Uterus (tissue), 3 donors: ENCODE measurements at regions not wholly inside any gene's neighbourhood (a gene's known extent, or its start where the extent isn't known, plus 50 kb on each side); places are given as distances from the start of the nearest gene placed in this dataset.
"Not testable (repeated sequence)": the region's sequence is repeated elsewhere in the genome, so short reads cannot be mapped to it uniquely, and the experiment has no call there.

Experiments
- DNase-seq, 2 donors: peaks; one replicate each; pipeline ENCODE4 v3.0.0-alpha.2; 2019 to 2020
- H3K27ac ChIP-seq, 2 donors: fragments of 200-600 bp; sonication (generic); 1 replicate in 1 of 2; 2 replicates in 1 of 2; pipeline ENCODE4 v1.5.1; 2016 to 2018
- H3K27me3 ChIP-seq, 2 donors: fragments of 200-600 bp; sonication (generic); one replicate each; pipeline ENCODE4 v1.5.1; 2018 to 2019; ENCODE audit warnings: control low read depth in 1 of 2
- H3K36me3 ChIP-seq, 2 donors: fragments of 200-600 bp; sonication (generic); one replicate each; pipeline ENCODE4 v1.5.1; 2019; ENCODE audit warnings: control low read depth in 1 of 2
- H3K4me1 ChIP-seq, 2 donors: fragments of 200-600 bp; sonication (generic); one replicate each; pipeline ENCODE4 v1.5.1; 2018 to 2019; ENCODE audit warnings: control low read depth in 1 of 2
- H3K4me3 ChIP-seq, 2 donors: fragments of 200-600 bp; sonication (generic); 1 replicate in 1 of 2; 2 replicates in 1 of 2; pipeline ENCODE4 v1.5.1; 2018 to 2019; ENCODE audit warnings: mild to moderate bottlenecking in 1 of 2
- H3K9me3 ChIP-seq, 2 donors: fragments of 200-600 bp; sonication (generic); one replicate each; pipeline ENCODE4 v1.5.1; 2019; ENCODE audit warnings: control low read depth in 1 of 2
- intact Hi-C: fragments of 100-400 bp; cut with DNase I; formaldehyde crosslinking; loops from one replicate; pipeline ENCODE4 v1.15.1; 2023; ENCODE audit warnings: low total_unique reads
- donor health status: DM: yes; HTN: yes; CAD: no.

GRCh38 chr7:150134451-150134850 is 188.7 kb upstream of the LRRC61 start:
- DNase-seq, H3K27ac ChIP-seq, H3K27me3 ChIP-seq, H3K9me3 ChIP-seq, intact Hi-C loops, H3K4me3 ChIP-seq, H3K4me1 ChIP-seq, H3K36me3 ChIP-seq: not testable (repeated sequence)

- H3K27ac ChIP-seq, H3K27me3 ChIP-seq, H3K4me1 ChIP-seq, H3K9me3 ChIP-seq, H3K4me3 ChIP-seq, intact Hi-C loops, H3K36me3 ChIP-seq, DNase-seq: not testable (repeated sequence)
Measured at GRCh38 chr7:150135620-150136190, 187.4 kb upstream of the LRRC61 start.

GRCh38 chr7:150139840-150140239 is 183.3 kb upstream of the LRRC61 start:
- H3K36me3 ChIP-seq, DNase-seq, H3K4me3 ChIP-seq, H3K9me3 ChIP-seq, H3K4me1 ChIP-seq, H3K27me3 ChIP-seq, intact Hi-C loops, H3K27ac ChIP-seq: not testable (repeated sequence)

DNA sequence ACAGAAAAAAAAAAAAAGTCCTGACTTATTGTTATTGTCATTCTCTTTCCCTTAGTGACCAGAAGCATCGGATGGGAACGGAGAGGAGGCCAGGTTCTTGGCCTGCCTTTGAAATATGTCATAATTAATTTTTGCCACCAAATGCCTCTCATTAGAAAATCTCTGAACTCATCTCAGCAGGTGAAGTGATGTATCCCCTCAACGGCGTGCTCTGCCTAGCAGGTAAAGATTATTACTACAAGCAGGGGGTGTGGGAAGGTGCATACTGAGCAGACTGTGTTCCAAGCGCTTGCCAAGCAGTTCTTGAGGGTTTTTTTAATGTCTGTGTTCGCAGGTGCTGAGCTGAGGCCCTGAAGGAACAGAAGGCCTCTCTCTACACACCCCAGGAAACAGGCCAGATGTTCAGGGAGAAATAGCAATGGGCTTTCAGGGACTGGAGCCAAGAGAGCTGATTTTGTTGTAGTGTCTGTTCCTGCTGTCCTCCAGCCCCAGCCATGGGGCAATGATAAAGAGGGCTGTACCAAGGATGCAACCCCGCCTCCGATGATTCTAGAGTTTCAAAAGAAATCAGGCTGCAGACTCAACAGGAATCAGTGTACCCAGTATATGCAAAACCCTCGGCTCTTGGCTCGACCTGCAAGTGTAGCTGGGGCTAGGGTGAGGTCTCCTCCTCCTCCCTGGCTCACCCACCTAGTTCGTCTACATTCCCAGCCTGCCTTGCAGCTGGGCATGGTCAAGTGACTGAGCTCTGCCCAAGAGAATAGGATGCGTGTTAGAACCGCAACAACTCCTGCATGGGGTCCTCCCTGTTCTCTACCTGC is 181.4 kb upstream of the LRRC61 start:
- H3K27me3 ChIP-seq, H3K4me1 ChIP-seq, H3K4me3 ChIP-seq, DNase-seq, H3K27ac ChIP-seq, intact Hi-C loops, H3K9me3 ChIP-seq, H3K36me3 ChIP-seq: not testable (repeated sequence)

- H3K27me3 ChIP-seq, H3K4me1 ChIP-seq, intact Hi-C loops, DNase-seq, H3K36me3 ChIP-seq, H3K4me3 ChIP-seq, H3K9me3 ChIP-seq, H3K27ac ChIP-seq: not testable (repeated sequence)
Measured at GRCh38 chr7:150146124-150146523, 177.0 kb upstream of the LRRC61 start.

- DNase-seq, H3K36me3 ChIP-seq, H3K9me3 ChIP-seq, H3K4me1 ChIP-seq, H3K27ac ChIP-seq, H3K4me3 ChIP-seq, intact Hi-C loops, H3K27me3 ChIP-seq: not testable (repeated sequence)
Measured at GRCh38 chr7:150147524-150147923, 175.6 kb upstream of the LRRC61 start.

DNA sequence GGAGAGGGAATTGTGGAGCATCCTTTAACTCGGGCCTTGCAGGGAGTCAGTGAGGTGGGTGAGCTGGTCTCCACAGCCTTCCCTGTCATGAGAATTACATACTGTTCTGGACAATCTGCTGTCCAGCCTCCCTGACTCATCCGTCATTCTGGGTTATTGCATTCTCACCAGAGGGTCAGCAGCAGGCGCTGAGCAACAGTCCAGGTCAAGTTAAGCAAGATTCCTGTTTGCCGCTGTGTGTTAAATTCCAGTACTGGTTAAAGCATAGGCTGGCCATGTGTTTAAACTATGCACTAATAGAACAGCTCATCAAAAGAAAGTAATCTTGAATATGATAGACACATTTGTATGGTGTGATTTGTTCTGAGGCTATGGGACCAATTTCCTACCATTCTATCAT is 167.1 kb upstream of the LRRC61 start:
- H3K27ac ChIP-seq, H3K27me3 ChIP-seq, H3K4me3 ChIP-seq, H3K4me1 ChIP-seq, DNase-seq, H3K9me3 ChIP-seq, intact Hi-C loops, H3K36me3 ChIP-seq: not testable (repeated sequence)

DNA sequence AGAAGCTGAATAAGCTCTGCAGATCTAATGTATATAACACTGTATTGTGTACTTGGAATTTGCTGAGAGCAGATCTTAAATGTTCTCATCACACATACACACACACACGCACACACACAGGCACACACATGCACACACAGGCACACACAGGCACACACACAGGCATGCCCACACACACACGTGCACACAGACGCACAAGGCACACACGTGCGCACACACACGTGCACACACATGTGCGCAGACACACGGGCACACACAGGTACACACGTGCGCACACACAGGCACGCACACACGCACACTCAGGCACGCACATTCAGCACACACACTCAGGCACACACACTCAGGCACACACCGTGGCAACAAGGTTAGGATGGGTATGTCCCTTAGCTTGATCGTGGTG is 164.5 kb upstream of the LRRC61 start:
- H3K9me3 ChIP-seq, H3K27me3 ChIP-seq, H3K4me3 ChIP-seq, H3K36me3 ChIP-seq, intact Hi-C loops, H3K27ac ChIP-seq, H3K4me1 ChIP-seq, DNase-seq: not testable (repeated sequence)

DNA sequence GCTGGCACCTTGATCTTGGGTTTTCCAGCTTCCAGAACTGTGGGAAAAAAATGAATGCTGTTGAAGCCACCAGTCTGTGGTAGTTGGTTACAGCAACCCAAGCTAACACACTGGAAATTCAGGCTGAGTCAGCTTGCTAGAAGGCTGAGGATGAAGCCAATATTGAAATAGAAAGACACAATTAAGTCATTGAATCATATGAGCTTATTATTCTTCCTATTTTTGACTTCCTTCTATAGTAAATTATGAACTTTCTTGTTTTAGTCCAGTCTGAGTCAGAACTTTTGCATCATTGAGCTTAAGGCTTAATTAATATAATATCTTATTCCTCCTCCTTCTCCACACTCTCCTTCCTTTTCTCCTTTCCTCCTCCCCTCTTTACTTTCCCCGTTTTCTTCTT is 153.6 kb upstream of the LRRC61 start:
- intact Hi-C loops, H3K9me3 ChIP-seq, H3K4me3 ChIP-seq, H3K36me3 ChIP-seq, H3K4me1 ChIP-seq, DNase-seq, H3K27ac ChIP-seq, H3K27me3 ChIP-seq: not testable (repeated sequence)

DNA sequence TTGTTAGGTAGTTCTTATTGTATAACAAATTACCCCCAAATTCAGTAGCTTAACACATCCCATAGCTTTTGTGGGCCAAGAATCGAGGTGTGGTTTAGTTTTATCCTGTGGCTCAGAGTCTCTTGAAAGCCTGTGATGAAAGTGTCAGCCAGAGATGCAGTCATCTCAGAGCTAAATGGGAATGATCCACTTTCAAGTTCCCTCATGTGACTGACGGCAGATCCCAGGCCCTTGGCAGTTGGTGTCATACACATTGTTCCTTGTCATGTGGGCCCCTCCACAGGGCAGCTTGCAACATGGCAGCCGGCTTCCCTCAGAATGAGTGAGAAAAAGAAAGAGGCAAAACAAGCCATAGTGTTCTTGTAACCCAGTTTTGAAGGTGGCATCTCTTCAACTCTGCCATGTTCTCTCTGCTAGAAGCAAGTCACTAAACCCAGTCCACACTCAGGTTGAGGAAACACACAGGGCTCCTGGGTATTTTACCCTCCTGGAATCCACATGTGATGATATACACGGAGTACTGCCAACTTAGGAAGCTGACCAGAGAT is 153.1 kb upstream of the LRRC61 start:
- H3K36me3 ChIP-seq, H3K4me3 ChIP-seq, H3K27ac ChIP-seq, DNase-seq, H3K4me1 ChIP-seq, intact Hi-C loops, H3K9me3 ChIP-seq, H3K27me3 ChIP-seq: not testable (repeated sequence)

- H3K4me3 ChIP-seq, H3K27ac ChIP-seq, H3K27me3 ChIP-seq, H3K9me3 ChIP-seq, DNase-seq, H3K36me3 ChIP-seq, intact Hi-C loops, H3K4me1 ChIP-seq: not testable (repeated sequence)
Measured at GRCh38 chr7:150183602-150184001, 139.6 kb upstream of the LRRC61 start.

GRCh38 chr7:150189963-150190362 is 133.2 kb upstream of the LRRC61 start:
- DNase-seq, H3K9me3 ChIP-seq, H3K4me1 ChIP-seq, intact Hi-C loops, H3K36me3 ChIP-seq, H3K27ac ChIP-seq, H3K4me3 ChIP-seq, H3K27me3 ChIP-seq: not testable (repeated sequence)

DNA sequence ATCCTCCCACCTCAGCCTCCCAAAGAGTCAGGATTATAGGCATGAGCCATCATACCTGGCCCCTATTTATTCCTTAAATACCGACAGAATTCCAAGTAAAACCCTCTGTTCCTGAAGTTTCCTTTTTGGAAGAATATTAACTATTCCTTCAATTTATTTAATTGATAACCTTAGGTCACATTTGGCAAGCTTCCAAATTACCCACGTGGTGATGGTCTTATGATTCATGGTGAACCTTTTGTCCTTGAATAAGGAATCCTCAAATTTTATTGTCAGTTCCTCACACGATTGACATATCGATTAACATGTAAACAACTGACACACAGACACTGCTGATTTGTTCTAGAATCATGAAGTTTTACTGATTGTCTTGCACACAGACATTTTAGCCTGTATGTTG is 130.6 kb upstream of the LRRC61 start:
- intact Hi-C loops, H3K4me3 ChIP-seq, H3K9me3 ChIP-seq, H3K27ac ChIP-seq, H3K27me3 ChIP-seq, H3K36me3 ChIP-seq, H3K4me1 ChIP-seq, DNase-seq: not testable (repeated sequence)

GRCh38 chr7:150193866-150194265 is 129.3 kb upstream of the LRRC61 start:
- H3K4me3 ChIP-seq, intact Hi-C loops, H3K36me3 ChIP-seq, H3K27ac ChIP-seq, H3K9me3 ChIP-seq, H3K27me3 ChIP-seq, DNase-seq, H3K4me1 ChIP-seq: not testable (repeated sequence)
